HG03060 (cell line): ENCODE measurements at regions not wholly inside any gene's neighbourhood (a gene's known extent, or its start where the extent isn't known, plus 50 kb on each side); places are given as distances from the start of the nearest gene placed in this dataset.

Experiments
- ATAC-seq: cut with Tn5 transposase; IDR thresholded peaks from one replicate; pipeline ENCODE4 v1.9.1; 2021; ENCODE audit warnings: low read depth, moderate number of reproducible peaks; ENCODE audit not compliant: unreplicated experiment

- no peak for ATAC-seq
These were observed 56.7 kb upstream of the GUCA2B start for GRCh38 chr1:42096554-42096953.

- no peak for ATAC-seq
These were observed 64.0 kb upstream of the GUCA2B start for GRCh38 chr1:42089246-42089645.

GRCh38 chr1:42086146-42086545, 67.1 kb upstream of the GUCA2B start:
- ATAC-seq = no peak

- no peak for ATAC-seq
These were observed 67.6 kb upstream of the GUCA2B start for GRCh38 chr1:42085596-42085995.

GRCh38 chr1:42081475-42081874, 71.7 kb upstream of the GUCA2B start:
- ATAC-seq = no peak

GRCh38 chr1:42075179-42075578, 78.0 kb upstream of the GUCA2B start:
- no peak for ATAC-seq

- ATAC-seq = no peak
These were observed 82.2 kb upstream of the GUCA2B start for GRCh38 chr1:42070996-42071395.

- ATAC-seq = no peak
These were observed 95.4 kb upstream of the GUCA2B start for GRCh38 chr1:42057800-42058199.

- no peak for ATAC-seq
These were observed 96.8 kb upstream of the GUCA2B start for GRCh38 chr1:42056460-42056859.

GRCh38 chr1:42055061-42055460, 98.1 kb upstream of the GUCA2B start:
- ATAC-seq = no peak

GRCh38 chr1:42052072-42052699, 101.0 kb upstream of the GUCA2B start:
- ATAC-seq = no peak

- no peak for ATAC-seq
These were observed 105.7 kb upstream of the GUCA2B start for GRCh38 chr1:42047508-42047880.

GRCh38 chr1:42046761-42047507, 106.3 kb upstream of the GUCA2B start:
- ATAC-seq = no peak

- ATAC-seq = no peak
These were observed 108.9 kb upstream of the GUCA2B start for GRCh38 chr1:42044346-42044745.

GRCh38 chr1:42043811-42044210, 109.4 kb upstream of the GUCA2B start:
- no peak for ATAC-seq

GRCh38 chr1:42043182-42043581, 110.0 kb upstream of the GUCA2B start:
- no peak for ATAC-seq

GRCh38 chr1:42041031-42041430, 112.2 kb upstream of the GUCA2B start:
- ATAC-seq = no peak

- no peak for ATAC-seq
These were observed 113.1 kb upstream of the GUCA2B start for GRCh38 chr1:42040159-42040558.

- no peak for ATAC-seq
These were observed 114.9 kb upstream of the GUCA2B start for GRCh38 chr1:42038261-42038660.

- no peak for ATAC-seq
These were observed 115.6 kb upstream of the GUCA2B start for GRCh38 chr1:42037586-42037985.

- no peak for ATAC-seq
These were observed 116.0 kb upstream of the GUCA2B start for GRCh38 chr1:42037161-42037560.

- peak; percentile 81 for ATAC-seq
These were observed 117.2 kb upstream of the GUCA2B start for GRCh38 chr1:42035830-42036604.
